Tibial artery (tissue), 4 donors: ENCODE measurements at regions not wholly inside any gene's neighbourhood (a gene's known extent, or its start where the extent isn't known, plus 50 kb on each side); places are given as distances from the start of the nearest gene placed in this dataset.

Experiments used
- DNase-seq, 2 donors: peaks; one replicate each; pipeline ENCODE4 v3.0.0-alpha.2; 2019
- H3K27ac ChIP-seq, 2 donors: fragments of 200-600 bp; sonication (generic) in 1 of 2; 1 replicate in 1 of 2; 2 replicates in 1 of 2; pipeline ENCODE4 v1.5.1; 2018 to 2019; ENCODE audit warnings: mild to moderate bottlenecking in 1 of 2
- H3K27me3 ChIP-seq, 2 donors: fragments of 200-600 bp; sonication (generic) in 1 of 2; one replicate each; pipeline versions ENCODE4 v1.5.1 to v1.6.0; 2016 to 2019
- H3K36me3 ChIP-seq, 3 donors: fragments of 200-600 bp; sonication (generic) in 2 of 3; one replicate each; pipeline ENCODE4 v1.5.1; 2016 to 2019; ENCODE audit warnings: mild to moderate bottlenecking in 2 of 3
- H3K4me1 ChIP-seq, 4 donors: fragments of 200-600 bp; sonication (generic) in 2 of 4; 1 replicate in 3 of 4; 2 replicates in 1 of 4; pipeline ENCODE4 v1.5.1; 2016 to 2019
- H3K4me3 ChIP-seq, 2 donors: fragments of 200-600 bp; sonication (generic) in 1 of 2; 1 replicate in 1 of 2; 2 replicates in 1 of 2; pipeline ENCODE4 v1.5.1; 2018 to 2019; ENCODE audit warnings: mild to moderate bottlenecking in 2 of 2
- H3K9me3 ChIP-seq, 3 donors: fragments of 200-600 bp; sonication (generic) in 1 of 3; one replicate each; pipeline ENCODE4 v1.5.1; 2016 to 2019
- intact Hi-C: fragments of 100-400 bp; cut with DNase I; formaldehyde crosslinking; loops from one replicate; pipeline ENCODE4 v1.15.0; 2023; ENCODE audit warnings: low total_unique reads
- TF ChIP-seq, protein P1 (sequence below), 2 experiments: fragments of 200-600 bp in 1 of 2; fragments of 450-650 bp in 1 of 2; IDR thresholded peaks; one replicate each; pipeline ENCODE4 v1.5.1; 2017 to 2019; ENCODE audit warnings: antibody characterized with exemption in 2 of 2, mild to moderate bottlenecking in 1 of 2, moderate library complexity in 1 of 2

DNA sequence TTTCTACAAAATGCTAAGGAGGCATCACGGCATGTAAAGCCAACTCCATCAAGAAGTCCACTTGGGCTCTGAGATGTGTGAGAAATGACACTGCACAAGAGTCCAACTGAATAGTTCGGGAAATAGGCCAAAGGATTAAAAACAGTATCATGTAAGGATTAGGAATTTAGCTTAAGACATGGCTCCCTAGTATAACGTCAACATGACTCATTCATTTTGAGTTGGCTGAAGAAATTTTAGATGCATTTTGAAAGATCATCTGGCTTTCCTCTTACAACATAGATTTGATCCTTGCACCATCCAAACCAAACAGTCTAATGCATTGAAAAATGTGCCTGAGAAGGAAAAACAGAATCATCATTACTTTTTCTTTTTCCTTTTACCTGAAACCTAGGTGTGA is 109.3 kb upstream of the MME start:
- no peaks in the 10 kb centered on the region for H3K4me1 ChIP-seq
- no peak for DNase-seq
- H3K9me3 ChIP-seq = no peaks in the 10 kb centered on the region
- no peaks in the 10 kb centered on the region for H3K27me3 ChIP-seq
- no peak overlapping the region for H3K4me3 ChIP-seq
- TF ChIP-seq, protein P1, sequence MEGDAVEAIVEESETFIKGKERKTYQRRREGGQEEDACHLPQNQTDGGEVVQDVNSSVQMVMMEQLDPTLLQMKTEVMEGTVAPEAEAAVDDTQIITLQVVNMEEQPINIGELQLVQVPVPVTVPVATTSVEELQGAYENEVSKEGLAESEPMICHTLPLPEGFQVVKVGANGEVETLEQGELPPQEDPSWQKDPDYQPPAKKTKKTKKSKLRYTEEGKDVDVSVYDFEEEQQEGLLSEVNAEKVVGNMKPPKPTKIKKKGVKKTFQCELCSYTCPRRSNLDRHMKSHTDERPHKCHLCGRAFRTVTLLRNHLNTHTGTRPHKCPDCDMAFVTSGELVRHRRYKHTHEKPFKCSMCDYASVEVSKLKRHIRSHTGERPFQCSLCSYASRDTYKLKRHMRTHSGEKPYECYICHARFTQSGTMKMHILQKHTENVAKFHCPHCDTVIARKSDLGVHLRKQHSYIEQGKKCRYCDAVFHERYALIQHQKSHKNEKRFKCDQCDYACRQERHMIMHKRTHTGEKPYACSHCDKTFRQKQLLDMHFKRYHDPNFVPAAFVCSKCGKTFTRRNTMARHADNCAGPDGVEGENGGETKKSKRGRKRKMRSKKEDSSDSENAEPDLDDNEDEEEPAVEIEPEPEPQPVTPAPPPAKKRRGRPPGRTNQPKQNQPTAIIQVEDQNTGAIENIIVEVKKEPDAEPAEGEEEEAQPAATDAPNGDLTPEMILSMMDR (IDR thresholded peaks at IDR 0.05) = no peak
- no peaks in the 10 kb centered on the region for H3K36me3 ChIP-seq
- no peak overlapping the region for H3K27ac ChIP-seq
- intact Hi-C loops = no loop called here

DNA sequence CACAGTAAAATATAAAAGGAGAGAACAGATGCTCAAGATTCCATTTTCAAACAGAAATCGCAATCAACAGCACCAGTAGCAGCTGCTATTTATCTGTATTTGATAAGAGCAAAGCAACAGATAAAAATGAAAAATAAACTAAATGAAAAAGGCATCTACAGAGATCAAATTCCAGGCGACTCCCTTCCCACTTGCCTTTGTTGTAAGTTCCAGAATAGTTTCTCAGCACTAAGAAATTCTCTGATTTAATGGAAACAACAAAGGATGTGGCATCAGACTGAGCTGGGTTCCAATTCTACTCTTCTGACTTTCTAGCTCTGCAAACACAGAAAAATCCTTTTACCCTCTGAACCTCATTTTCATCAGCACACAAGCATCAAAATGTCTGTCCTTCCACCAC is 110.8 kb upstream of the MME start:
- H3K36me3 ChIP-seq = no peaks in the 10 kb centered on the region
- no peak for DNase-seq
- intact Hi-C loops = no loop called here
- TF ChIP-seq, protein P1 (IDR thresholded peaks at IDR 0.05) = no peak
- H3K4me1 ChIP-seq = no peaks in the 10 kb centered on the region
- H3K9me3 ChIP-seq = no peaks in the 10 kb centered on the region
- no peaks in the 10 kb centered on the region for H3K27me3 ChIP-seq
- H3K27ac ChIP-seq = no peak overlapping the region
- H3K4me3 ChIP-seq = no peak overlapping the region

DNA sequence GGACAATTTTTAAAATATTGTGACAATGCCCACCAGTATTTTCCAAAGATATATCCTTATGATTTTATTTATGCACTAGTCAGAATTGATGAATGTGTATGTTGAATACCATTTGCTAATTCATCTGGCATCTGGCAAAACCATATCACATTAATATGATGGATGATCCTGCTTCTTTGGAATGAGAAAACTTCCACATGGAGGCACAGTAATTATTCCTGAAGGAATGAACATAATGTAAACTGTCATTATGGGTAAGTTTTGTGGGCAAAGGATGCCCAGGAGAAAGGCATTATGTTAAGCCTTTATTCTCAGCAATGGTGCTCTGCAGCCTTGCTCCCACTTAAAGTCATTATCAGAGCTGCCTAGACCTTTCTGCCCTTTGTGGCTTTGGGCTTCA is 113.0 kb upstream of the MME start:
- Histone ChIP-seq H3K4me3 (no peak overlapping the region), H3K9me3 (no peaks in the 10 kb centered on the region), H3K36me3 (no peaks in the 10 kb centered on the region), H3K27me3 (no peaks in the 10 kb centered on the region), H3K27ac (no peak overlapping the region), H3K4me1 (no peaks in the 10 kb centered on the region)
- intact Hi-C loops = no loop called here
- TF ChIP-seq, protein P1 (IDR thresholded peaks at IDR 0.05) = no peak
- DNase-seq = no peak

DNA sequence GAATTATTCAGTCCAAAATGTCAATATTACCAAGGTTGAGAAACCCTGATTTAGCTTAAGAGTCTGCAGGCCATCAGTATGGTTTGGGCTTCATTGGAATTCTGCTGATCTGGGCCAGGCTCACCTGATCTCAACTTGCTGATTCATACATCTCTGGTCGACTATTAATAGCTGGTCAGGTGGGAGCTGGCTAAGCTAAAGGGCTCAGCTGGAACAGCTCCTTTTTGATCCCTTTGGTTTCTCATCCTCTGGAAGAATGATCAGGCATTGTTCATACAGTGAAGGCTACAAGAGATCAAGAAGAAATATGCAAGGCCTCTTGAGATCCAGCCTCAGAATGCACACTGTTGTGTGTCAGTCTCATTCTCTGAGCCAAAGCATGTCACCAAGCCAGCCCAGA is 123.3 kb upstream of the MME start:
- intact Hi-C loops = no loop called here
- TF ChIP-seq, protein P1 (IDR thresholded peaks at IDR 0.05) = no peak

DNA sequence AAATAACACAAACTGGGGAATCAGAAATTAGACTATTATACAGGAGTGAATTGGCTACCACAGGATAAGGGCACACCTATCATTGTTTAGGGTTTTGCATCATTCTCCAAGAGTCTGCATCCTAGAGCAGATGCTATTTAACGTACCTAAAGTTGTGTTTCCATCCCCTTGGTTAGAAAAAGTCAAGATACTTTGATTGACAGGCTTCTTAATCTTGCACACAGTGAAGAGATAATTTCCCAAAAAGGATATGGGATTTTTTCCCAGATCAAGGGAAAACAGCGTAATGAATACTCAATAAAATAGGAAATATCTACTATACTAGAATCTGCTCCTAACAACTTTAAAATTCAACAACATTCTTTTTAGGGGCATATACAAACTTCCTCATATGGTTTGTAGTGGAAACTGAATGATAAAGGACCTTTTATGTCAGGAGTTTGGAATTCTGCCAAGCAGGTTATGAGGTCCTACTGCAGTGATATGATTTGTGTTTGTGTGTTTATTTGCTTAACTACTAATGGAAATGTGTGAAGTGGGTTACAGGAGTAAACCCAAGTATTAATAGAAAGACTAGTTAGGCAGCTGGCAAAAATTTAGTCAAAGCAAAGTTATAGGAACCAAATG is 124.1 kb upstream of the MME start:
- Histone ChIP-seq H3K4me1 (no peaks in the 10 kb centered on the region), H3K9me3 (no peaks in the 10 kb centered on the region), H3K36me3 (no peaks in the 10 kb centered on the region), H3K27ac (no peak overlapping the region), H3K27me3 (no peaks in the 10 kb centered on the region), H3K4me3 (no peak overlapping the region)
- DNase-seq = no peak
- intact Hi-C loops = no loop called here
- TF ChIP-seq, protein P1 (IDR thresholded peaks at IDR 0.05) = no peak

More for the DNA sequence above, 123.3 kb upstream of the MME start:
- Histone ChIP-seq H3K27ac (no peak overlapping the region), H3K27me3 (no peaks in the 10 kb centered on the region), H3K36me3 (no peaks in the 10 kb centered on the region), H3K4me3 (no peak overlapping the region), H3K9me3 (no peaks in the 10 kb centered on the region), H3K4me1 (no peaks in the 10 kb centered on the region)
- no peak for DNase-seq

DNA sequence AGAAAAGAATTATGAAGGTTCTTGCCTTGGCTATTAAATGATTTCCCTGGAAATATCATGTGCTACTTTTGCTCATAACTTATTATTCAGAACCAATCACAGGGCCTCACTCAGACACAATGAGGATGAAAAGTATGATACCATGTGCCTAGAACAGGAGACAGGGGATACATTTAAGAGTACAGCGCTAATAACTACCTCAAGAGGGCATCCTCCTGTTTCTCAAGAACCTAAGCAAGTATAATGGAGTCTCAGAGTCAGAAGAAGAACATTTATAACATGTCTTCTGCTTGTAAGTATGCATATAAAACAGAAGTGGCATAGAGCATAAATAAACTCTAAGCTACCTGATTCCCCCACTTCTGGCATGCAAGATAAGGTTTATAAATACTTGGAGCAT is 125.4 kb upstream of the MME start:
- H3K36me3 ChIP-seq = no peaks in the 10 kb centered on the region
- no peaks in the 10 kb centered on the region for H3K27me3 ChIP-seq
- no peak for DNase-seq
- H3K9me3 ChIP-seq = no peaks in the 10 kb centered on the region
- H3K4me3 ChIP-seq = no peak overlapping the region
- intact Hi-C loops = no loop called here
- no peak overlapping the region for H3K27ac ChIP-seq
- TF ChIP-seq, protein P1 (IDR thresholded peaks at IDR 0.05) = no peak
- H3K4me1 ChIP-seq = no peaks in the 10 kb centered on the region
